IPS-NIHi11 (cell line): ENCODE measurements at regions not wholly inside any gene's neighbourhood (a gene's known extent, or its start where the extent isn't known, plus 50 kb on each side); places are given as distances from the start of the nearest gene placed in this dataset.
A peak's percentile ranks its signal among the peaks of the same experiment; 100 is the strongest.
"Not testable (repeated sequence)": the region's sequence is repeated elsewhere in the genome, so short reads cannot be mapped to it uniquely, and the experiment has no call there.

Experiments used
- DNase-seq: peaks from one replicate; pipeline ENCODE4 v3.0.0; 2012; ENCODE audit warnings: mixed read lengths, low spot score

- DNase-seq: no peak
Measured at GRCh38 chr4:189098932-189099696, 841.6 kb upstream of the FRG1 start.

GRCh38 chr4:189113389-189113888 is 827.2 kb upstream of the FRG1 start:
- no peak for DNase-seq

GRCh38 chr4:189117426-189117825 is 823.2 kb upstream of the FRG1 start:
- no peak for DNase-seq

GRCh38 chr4:189121336-189121735 is 819.3 kb upstream of the FRG1 start:
- DNase-seq: no peak

- peak; percentile 30 for DNase-seq
Measured at GRCh38 chr4:189124149-189124758, 816.4 kb upstream of the FRG1 start.

- no peak for DNase-seq
Measured at GRCh38 chr4:189124791-189125190, 815.9 kb upstream of the FRG1 start.

GRCh38 chr4:189126040-189126439 is 814.6 kb upstream of the FRG1 start:
- no peak for DNase-seq

- DNase-seq: no peak
Measured at GRCh38 chr4:189128341-189128740, 812.3 kb upstream of the FRG1 start.

- DNase-seq: no peak
Measured at GRCh38 chr4:189129044-189129694, 811.5 kb upstream of the FRG1 start.

- DNase-seq: no peak
Measured at GRCh38 chr4:189131118-189131517, 809.6 kb upstream of the FRG1 start.

GRCh38 chr4:189136462-189136861 is 804.2 kb upstream of the FRG1 start:
- no peak for DNase-seq

GRCh38 chr4:189143263-189143952 is 797.3 kb upstream of the FRG1 start:
- DNase-seq: no peak

- DNase-seq: no peak
Measured at GRCh38 chr4:189147005-189147929, 793.4 kb upstream of the FRG1 start.

GRCh38 chr4:189155083-189155482 is 785.6 kb upstream of the FRG1 start:
- not testable (repeated sequence) for DNase-seq

GRCh38 chr4:189162073-189162789 is 778.4 kb upstream of the FRG1 start:
- peak; percentile 38 for DNase-seq

GRCh38 chr4:189162888-189163287 is 777.8 kb upstream of the FRG1 start:
- DNase-seq: no peak

- DNase-seq: no peak
Measured at GRCh38 chr4:189176002-189176401, 764.7 kb upstream of the FRG1 start.

- no peak for DNase-seq
Measured at GRCh38 chr4:189177130-189177529, 763.5 kb upstream of the FRG1 start.

- no peak for DNase-seq
Measured at GRCh38 chr4:189178125-189178746, 762.4 kb upstream of the FRG1 start.

GRCh38 chr4:189185810-189186432 is 754.8 kb upstream of the FRG1 start:
- DNase-seq: peak; percentile 82
